Left lung (tissue), 4 donors: ENCODE measurements at regions not wholly inside any gene's neighbourhood (a gene's known extent, or its start where the extent isn't known, plus 50 kb on each side); places are given as distances from the start of the nearest gene placed in this dataset.

Experiments
- ATAC-seq: fragments of 200-7000 bp; cut with Tn5 transposase; one replicate; pipeline ENCODE4 v1.9.1; 2020; ENCODE audit warnings: moderate library complexity
- DNase-seq, 4 donors: peaks; one replicate each; pipeline ENCODE4 v3.0.0-alpha.2; 2013 to 2020
- H3K27ac ChIP-seq, 2 donors: fragments of 200-600 bp; sonication (generic) in 1 of 2; one replicate each; pipeline versions ENCODE4 v1.5.0 to v1.8.0; 2020 to 2021
- H3K27me3 ChIP-seq, 2 donors: fragments of 200-600 bp; sonication (generic) in 1 of 2; one replicate each; pipeline versions ENCODE4 v1.5.0 to v1.8.0; 2020 to 2021
- H3K36me3 ChIP-seq, 2 donors: fragments of 200-600 bp; sonication (generic) in 1 of 2; one replicate each; pipeline versions ENCODE4 v1.5.0 to v1.8.0; 2020 to 2021
- H3K4me1 ChIP-seq, 2 donors: fragments of 200-600 bp; one replicate each; pipeline ENCODE4 v1.8.0; 2021
- H3K4me3 ChIP-seq, 2 donors: fragments of 200-600 bp; sonication (generic) in 1 of 2; one replicate each; pipeline versions ENCODE4 v1.5.0 to v1.8.0; 2020 to 2021; ENCODE audit warnings: mild to moderate bottlenecking in 1 of 2
- H3K9me3 ChIP-seq, 2 donors: fragments of 200-600 bp; sonication (generic) in 1 of 2; one replicate each; pipeline versions ENCODE4 v1.5.0 to v1.8.0; 2020 to 2021
- CTCF ChIP-seq, 2 donors: fragments of 200-600 bp; sonication (generic) in 1 of 2; IDR thresholded peaks; one replicate each; pipeline versions ENCODE4 v1.5.0 to v1.8.0; 2021; ENCODE audit warnings: antibody characterized with exemption in 2 of 2
- intact Hi-C, 2 donors: fragments of 100-400 bp; cut with DNase I; formaldehyde crosslinking; loops; one replicate each; pipeline versions ENCODE4 v1.11.2 to v1.14.2; 2022
- donor health status: DM: no; HTN: yes; CAD: no.
- donor health status: DM: no; HTN: no; CAD: no.

- ATAC-seq, result no peak
- H3K27ac ChIP-seq, result no peak overlapping the region
- intact Hi-C loops, result no loop called here
- no peaks in the 10 kb centered on the region for H3K27me3 ChIP-seq
- no peaks in the 10 kb centered on the region for H3K4me1 ChIP-seq
- no peaks in the 10 kb centered on the region for H3K36me3 ChIP-seq
- H3K4me3 ChIP-seq, result no peak overlapping the region
- DNase-seq, result no peak
- no peaks in the 10 kb centered on the region for H3K9me3 ChIP-seq
- TF ChIP-seq CTCF (IDR thresholded peaks at IDR 0.05), result no peak
These were observed 748.0 kb upstream of the CTNND2 start for GRCh38 chr5:12652201-12652600.

- Histone ChIP-seq H3K4me3 (no peak overlapping the region), H3K36me3 (no peaks in the 10 kb centered on the region), H3K27me3 (no peaks in the 10 kb centered on the region), H3K9me3 (no peaks in the 10 kb centered on the region), H3K4me1 (no peaks in the 10 kb centered on the region), H3K27ac (no peak overlapping the region)
- intact Hi-C loops, result no loop called here
- no peak for TF ChIP-seq CTCF (IDR thresholded peaks at IDR 0.05)
- DNase-seq (no peak), ATAC-seq (no peak)
These were observed 744.3 kb upstream of the CTNND2 start for GRCh38 chr5:12648558-12648957.

- TF ChIP-seq CTCF (IDR thresholded peaks at IDR 0.05), result no peak
- no peak for DNase-seq
- intact Hi-C loops, result no loop called here
These were observed 743.4 kb upstream of the CTNND2 start for GRCh38 chr5:12647613-12648012.

GRCh38 chr5:12645582-12645981 is 741.3 kb upstream of the CTNND2 start:
- Histone ChIP-seq H3K4me1 (no peaks in the 10 kb centered on the region), H3K4me3 (no peak overlapping the region), H3K9me3 (no peaks in the 10 kb centered on the region), H3K27ac (no peak overlapping the region), H3K27me3 (no peaks in the 10 kb centered on the region), H3K36me3 (no peaks in the 10 kb centered on the region)
- intact Hi-C loops, result no loop called here
- DNase-seq (no peak), ATAC-seq (no peak)
- no peak for TF ChIP-seq CTCF (IDR thresholded peaks at IDR 0.05)

More at GRCh38 chr5:12647613-12648012, 743.4 kb upstream of the CTNND2 start:
- Histone ChIP-seq H3K4me3 (no peak overlapping the region), H3K36me3 (no peaks in the 10 kb centered on the region), H3K4me1 (no peaks in the 10 kb centered on the region), H3K27me3 (no peaks in the 10 kb centered on the region), H3K9me3 (no peaks in the 10 kb centered on the region), H3K27ac (no peak overlapping the region)
- ATAC-seq, result no peak

DNA sequence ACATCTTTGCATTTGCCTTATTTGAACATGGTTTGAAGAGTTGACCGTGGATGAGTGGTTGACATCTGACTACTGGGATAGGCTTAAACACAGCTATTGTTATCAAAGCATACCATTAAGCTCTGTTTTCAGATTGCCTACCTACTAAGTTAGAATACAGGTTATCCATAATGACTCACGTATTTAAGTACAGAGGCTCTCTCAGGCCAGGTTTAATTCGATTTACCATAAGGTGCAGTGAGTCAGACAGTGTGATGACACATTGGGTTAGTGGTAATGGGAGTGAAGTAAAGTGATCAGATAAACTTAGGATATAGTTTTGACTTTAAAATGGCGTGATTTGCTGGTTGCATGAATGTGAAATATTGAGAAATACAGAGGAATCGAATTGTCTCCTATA is 732.0 kb upstream of the CTNND2 start:
- no peak overlapping the region for H3K27ac ChIP-seq

More for the DNA sequence above, 732.0 kb upstream of the CTNND2 start:
- DNase-seq (no peak), ATAC-seq (no peak)
- Histone ChIP-seq H3K4me3 (no peak overlapping the region), H3K27me3 (no peaks in the 10 kb centered on the region), H3K36me3 (no peaks in the 10 kb centered on the region), H3K4me1 (no peaks in the 10 kb centered on the region), H3K9me3 (peaks cover 0 to 2% of the 10 kb centered on the region in 2 donors)
- no peak for TF ChIP-seq CTCF (IDR thresholded peaks at IDR 0.05)
- intact Hi-C loops, result no loop called here
